H9 (cell line): ENCODE measurements at regions not wholly inside any gene's neighbourhood (a gene's known extent, or its start where the extent isn't known, plus 50 kb on each side); places are given as distances from the start of the nearest gene placed in this dataset.

Experiments used
- DNase-seq: peaks from one replicate; pipeline ENCODE4 v3.0.0-alpha.2; 2017
- H2AFZ ChIP-seq: one replicate; pipeline ENCODE4 v1.6.1; 2013; ENCODE audit warnings: mild to moderate bottlenecking, low read length, control low read depth, moderate library complexity
- H2AK5ac ChIP-seq: 2 replicates; pipeline ENCODE4 v1.6.1; 2013; ENCODE audit warnings: low read length, control low read depth, mixed read lengths; ENCODE audit not compliant: insufficient read length
- H2BK120ac ChIP-seq: one replicate; pipeline ENCODE4 v1.6.1; 2013; ENCODE audit warnings: low read depth, mild to moderate bottlenecking, low read length, control low read depth, inconsistent platforms; ENCODE audit not compliant: poor library complexity, severe bottlenecking
- H2BK12ac ChIP-seq: 2 replicates; pipeline ENCODE4 v1.6.1; 2013; ENCODE audit warnings: low read length, control low read depth, mixed read lengths, low read depth; ENCODE audit not compliant: insufficient read length
- H2BK15ac ChIP-seq: 2 replicates; pipeline ENCODE4 v1.6.1; 2013; ENCODE audit warnings: low read depth, low read length, control low read depth
- H2BK20ac ChIP-seq: one replicate; pipeline ENCODE4 v1.6.1; 2013; ENCODE audit warnings: low read depth, mild to moderate bottlenecking, low read length, control low read depth, inconsistent platforms; ENCODE audit not compliant: poor library complexity, severe bottlenecking
- H2BK5ac ChIP-seq: 2 replicates; pipeline ENCODE4 v1.6.1; 2013; ENCODE audit warnings: low read length, control low read depth, mixed read lengths; ENCODE audit not compliant: insufficient read length
- H3K14ac ChIP-seq: 2 replicates; pipeline ENCODE4 v1.6.1; 2013; ENCODE audit warnings: low read length, control low read depth; ENCODE audit not compliant: insufficient read depth
- H3K18ac ChIP-seq: 2 replicates; pipeline ENCODE4 v1.6.1; 2013; ENCODE audit warnings: low read depth, mild to moderate bottlenecking, mixed read lengths, low read length, control low read depth; ENCODE audit not compliant: insufficient read length
- H3K23ac ChIP-seq: 2 replicates; pipeline ENCODE4 v1.6.1; 2013; ENCODE audit warnings: low read length, control low read depth, mixed read lengths, low read depth; ENCODE audit not compliant: insufficient read length
- H3K23me2 ChIP-seq: 2 replicates; pipeline ENCODE4 v1.6.1; 2013; ENCODE audit warnings: low read depth, mild to moderate bottlenecking, mixed read lengths, low read length, control low read depth; ENCODE audit not compliant: insufficient read length, poor library complexity, severe bottlenecking
- H3K27ac ChIP-seq: 2 replicates; pipeline ENCODE4 v1.5.1; 2013; ENCODE audit warnings: low read length, control low read depth, mixed read lengths, low read depth; ENCODE audit not compliant: insufficient read length
- H3K27me3 ChIP-seq: 2 replicates; pipeline ENCODE4 v1.6.1; 2013; ENCODE audit warnings: low read length, control low read depth, inconsistent platforms; ENCODE audit not compliant: insufficient read depth
- H3K4ac ChIP-seq: 2 replicates; pipeline ENCODE4 v1.6.1; 2013; ENCODE audit warnings: low read depth, mild to moderate bottlenecking, control low read depth, inconsistent platforms, low read length, moderate library complexity
- H3K4me1 ChIP-seq: 2 replicates; pipeline ENCODE4 v1.6.1; 2013; ENCODE audit warnings: low read length, control low read depth, inconsistent platforms; ENCODE audit not compliant: insufficient read depth
- H3K4me2 ChIP-seq: 2 replicates; pipeline ENCODE4 v1.6.1; 2013; ENCODE audit warnings: low read length, control low read depth, mixed read lengths; ENCODE audit not compliant: insufficient read length, insufficient read depth
- H3K56ac ChIP-seq: 2 replicates; pipeline ENCODE4 v1.6.1; 2013; ENCODE audit warnings: low read depth, mild to moderate bottlenecking, mixed read lengths, low read length, control low read depth; ENCODE audit not compliant: insufficient read length
- H3K79me1 ChIP-seq: 2 replicates; pipeline ENCODE4 v1.6.1; 2013; ENCODE audit warnings: low read depth, mild to moderate bottlenecking, moderate library complexity, low read length, control low read depth, inconsistent platforms; ENCODE audit not compliant: insufficient read depth, poor library complexity, severe bottlenecking
- H3K79me2 ChIP-seq: 2 replicates; pipeline ENCODE4 v1.6.1; 2013; ENCODE audit warnings: low read length, control low read depth, inconsistent platforms; ENCODE audit not compliant: insufficient read depth
- H3K9ac ChIP-seq: 2 replicates; pipeline ENCODE4 v1.6.1; 2013; ENCODE audit warnings: low read length, control low read depth, mixed read lengths; ENCODE audit not compliant: insufficient read length; ENCODE audit errors: extremely low read depth
- H3K9me3 ChIP-seq: one replicate; pipeline ENCODE4 v1.6.1; 2013; ENCODE audit warnings: low read depth, low read length, inconsistent platforms; ENCODE audit not compliant: control insufficient read depth
- H3T11ph ChIP-seq: one replicate; pipeline ENCODE4 v1.6.1; 2013; ENCODE audit warnings: mild to moderate bottlenecking, low read length, control low read depth, inconsistent platforms
- H4K20me1 ChIP-seq: one replicate; pipeline ENCODE4 v1.6.1; 2013; ENCODE audit not compliant: control insufficient read depth, insufficient read length, insufficient read depth
- H4K5ac ChIP-seq: 2 replicates; pipeline ENCODE4 v1.6.1; 2013; ENCODE audit warnings: low read depth, mild to moderate bottlenecking, mixed read lengths, low read length, control low read depth; ENCODE audit not compliant: insufficient read length
- H4K8ac ChIP-seq: replicated peaks from 2 replicates; pipeline ENCODE4 v1.6.1; 2013; ENCODE audit warnings: low read length, control low read depth, mixed read lengths, low read depth; ENCODE audit not compliant: insufficient read length
- H4K91ac ChIP-seq: 2 replicates; pipeline ENCODE4 v1.6.1; 2013; ENCODE audit warnings: low read depth, mild to moderate bottlenecking, moderate library complexity, mixed read lengths, low read length, control low read depth; ENCODE audit not compliant: insufficient read length
- H3K27ac Mint-ChIP-seq, 3 experiments: 2 replicates in 2 of 3; 3 replicates in 1 of 3; pipeline ENCODE4 v1.8.0; 2020 to 2021; ENCODE audit warnings: mixed read lengths in 3 of 3, mild to moderate bottlenecking in 1 of 3, moderate library complexity in 1 of 3
- H3K27me3 Mint-ChIP-seq: 2 replicates; pipeline ENCODE4 v1.8.0; 2021; ENCODE audit warnings: low read depth, mild to moderate bottlenecking, moderate library complexity, mixed read lengths
- H3K36me3 Mint-ChIP-seq, 3 experiments: 2 replicates in 2 of 3; 3 replicates in 1 of 3; pipeline ENCODE4 v1.8.0; 2020 to 2021; ENCODE audit warnings: low read depth in 3 of 3, mixed read lengths in 3 of 3; ENCODE audit not compliant: insufficient read depth in 1 of 3
- H3K4me1 Mint-ChIP-seq, 2 experiments: 2 replicates each; pipeline ENCODE4 v1.8.0; 2020; ENCODE audit warnings: mixed read lengths in 2 of 2
- H3K4me3 Mint-ChIP-seq, 2 experiments: 2 replicates in 1 of 2; 3 replicates in 1 of 2; pipeline ENCODE4 v1.8.0; 2020 to 2021; ENCODE audit warnings: mild to moderate bottlenecking in 2 of 2, mixed read lengths in 2 of 2, moderate library complexity in 1 of 2
- H3K9me3 Mint-ChIP-seq, 2 experiments: 2 replicates in 1 of 2; 3 replicates in 1 of 2; pipeline ENCODE4 v1.8.0; 2020; ENCODE audit warnings: mild to moderate bottlenecking in 2 of 2, mixed read lengths in 2 of 2, moderate library complexity in 1 of 2
- CTCF ChIP-seq: fragments of 200-600 bp; sonication (generic); conservative IDR thresholded peaks from 3 replicates; pipeline ENCODE4 v1.8.0; 2021; ENCODE audit warnings: antibody characterized with exemption, mild to moderate bottlenecking
- WGBS: extraction: QIAGEN DNeasy Blood & Tissue Kit; methylation state at CpG from one replicate; pipeline ENCODE4 v1.1.7; 2013; ENCODE audit warnings: missing lambda C conversion rate, low lambda C conversion rate, mixed read lengths; ENCODE audit not compliant: insufficient read length; ENCODE audit errors: extremely low coverage; 5-methylcytosine and 5-hydroxymethylcytosine counted together

GRCh38 chr6:130672153-130672552, 155.1 kb upstream of the SMLR1 start:
- Histone ChIP-seq H4K91ac (no peak overlapping the region), H4K20me1 (no peaks in the 10 kb centered on the region), H3K27me3 (no peaks in the 10 kb centered on the region), H2BK12ac (no peak overlapping the region), H2BK15ac (no peak overlapping the region), H3K18ac (no peak overlapping the region), H3K27ac (no peak overlapping the region), H4K8ac (no peak overlapping the region), H3K14ac (no peak overlapping the region), H2AFZ (no peak overlapping the region), H3K9me3 (no peaks in the 10 kb centered on the region), H3K9ac (no peak overlapping the region), H3K56ac (no peak overlapping the region), H3K4me2 (no peak overlapping the region), H3K79me2 (no peaks in the 10 kb centered on the region), H3K23me2 (no peaks in the 10 kb centered on the region), H3K23ac (no peak overlapping the region), H2BK20ac (no peak overlapping the region), H2BK5ac (no peak overlapping the region), H3K79me1 (no peaks in the 10 kb centered on the region), H2BK120ac (no peak overlapping the region), H3K4me1 (no peaks in the 10 kb centered on the region), H4K5ac (no peak overlapping the region), H2AK5ac (no peak overlapping the region), H3K4ac (no peak overlapping the region), H3T11ph (no peak overlapping the region)
- Mint-ChIP-seq H3K27me3 (no peaks in the 10 kb centered on the region), H3K36me3 (no peaks in the 10 kb centered on the region), H3K9me3 (no peaks in the 10 kb centered on the region), H3K4me1 (peaks cover 9 to 16% of the 10 kb centered on the region in 2 experiments), H3K4me3 (no peak overlapping the region), H3K27ac (no peak overlapping the region)
- TF ChIP-seq CTCF, result no peak
- WGBS, result no CpG with 5 or more reads among the region's 6 CpGs
- no peak for DNase-seq
